ENCODE measurements at regions not wholly inside any gene's neighbourhood (a gene's known extent, or its start where the extent isn't known, plus 50 kb on each side); places are given as distances from the start of the nearest gene placed in this dataset.

- no peaks in the 10 kb centered on the region for H3K4me1 ChIP-seq (ENCODE audit: insufficient read depth, low read length, poor library complexity, severe bottlenecking)
- no peaks in the 10 kb centered on the region for H3K27me3 ChIP-seq (replicated peaks; ENCODE audit: insufficient read depth, low read depth, low read length, poor library complexity)
- H3K4me3 ChIP-seq (ENCODE audit: low read depth, low read length, poor library complexity, severe bottlenecking), result no peak overlapping the region
- POLR2A ChIA-PET (ENCODE audit: low non-redundant PET), result no interaction called here
- TF ChIP-seq, protein P1, sequence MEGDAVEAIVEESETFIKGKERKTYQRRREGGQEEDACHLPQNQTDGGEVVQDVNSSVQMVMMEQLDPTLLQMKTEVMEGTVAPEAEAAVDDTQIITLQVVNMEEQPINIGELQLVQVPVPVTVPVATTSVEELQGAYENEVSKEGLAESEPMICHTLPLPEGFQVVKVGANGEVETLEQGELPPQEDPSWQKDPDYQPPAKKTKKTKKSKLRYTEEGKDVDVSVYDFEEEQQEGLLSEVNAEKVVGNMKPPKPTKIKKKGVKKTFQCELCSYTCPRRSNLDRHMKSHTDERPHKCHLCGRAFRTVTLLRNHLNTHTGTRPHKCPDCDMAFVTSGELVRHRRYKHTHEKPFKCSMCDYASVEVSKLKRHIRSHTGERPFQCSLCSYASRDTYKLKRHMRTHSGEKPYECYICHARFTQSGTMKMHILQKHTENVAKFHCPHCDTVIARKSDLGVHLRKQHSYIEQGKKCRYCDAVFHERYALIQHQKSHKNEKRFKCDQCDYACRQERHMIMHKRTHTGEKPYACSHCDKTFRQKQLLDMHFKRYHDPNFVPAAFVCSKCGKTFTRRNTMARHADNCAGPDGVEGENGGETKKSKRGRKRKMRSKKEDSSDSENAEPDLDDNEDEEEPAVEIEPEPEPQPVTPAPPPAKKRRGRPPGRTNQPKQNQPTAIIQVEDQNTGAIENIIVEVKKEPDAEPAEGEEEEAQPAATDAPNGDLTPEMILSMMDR (conservative IDR thresholded peaks at IDR 0.05; ENCODE audit: low read depth, low read length), result no peak
- TF ChIP-seq EZH2 (IDR thresholded peaks at IDR 0.05; ENCODE audit: borderline replicate concordance, low read depth, low read length, poor library complexity, severe bottlenecking), result no peak
- intact Hi-C loops (cut with micrococcal nuclease; ENCODE audit: unreplicated experiment), result no loop called here
- CTCF ChIA-PET, result no interaction called here
- H3K27ac ChIP-seq (ENCODE audit: low read depth, low read length, poor library complexity, severe bottlenecking), result no peak overlapping the region
- H3K9me3 ChIP-seq (ENCODE audit: low read depth, low read length, poor library complexity, severe bottlenecking), result no peaks in the 10 kb centered on the region
- no peak for DNase-seq (ENCODE audit: low spot score)
- BruUV-seq (replicated peaks), result no TSS peak
- H3K36me3 ChIP-seq (ENCODE audit: insufficient read depth, low read length, poor library complexity, severe bottlenecking), result no peaks in the 10 kb centered on the region
These were observed 129.6 kb upstream of the RNF32 start for GRCh38 chr7:156510966-156511365.

GRCh38 chr7:156509216-156509615 is 131.4 kb upstream of the RNF32 start:
- TF ChIP-seq, protein P1 (conservative IDR thresholded peaks at IDR 0.05; ENCODE audit: low read depth, low read length), result no peak
- TF ChIP-seq EZH2 (IDR thresholded peaks at IDR 0.05; ENCODE audit: borderline replicate concordance, low read depth, low read length, poor library complexity, severe bottlenecking), result no peak
- Histone ChIP-seq H3K4me3 (ENCODE audit: low read depth, low read length, poor library complexity, severe bottlenecking) (no peak overlapping the region), H3K4me1 (ENCODE audit: insufficient read depth, low read length, poor library complexity, severe bottlenecking) (no peaks in the 10 kb centered on the region), H3K27ac (ENCODE audit: low read depth, low read length, poor library complexity, severe bottlenecking) (no peak overlapping the region), H3K36me3 (ENCODE audit: insufficient read depth, low read length, poor library complexity, severe bottlenecking) (no peaks in the 10 kb centered on the region), H3K27me3 (replicated peaks; ENCODE audit: insufficient read depth, low read depth, low read length, poor library complexity) (no peaks in the 10 kb centered on the region), H3K9me3 (ENCODE audit: low read depth, low read length, poor library complexity, severe bottlenecking) (no peaks in the 10 kb centered on the region)
- no TSS peak for BruUV-seq (replicated peaks)
- intact Hi-C loops (cut with micrococcal nuclease; ENCODE audit: unreplicated experiment), result no loop called here
- CTCF ChIA-PET, result no interaction called here
- POLR2A ChIA-PET (ENCODE audit: low non-redundant PET), result no interaction called here
- DNase-seq (ENCODE audit: low spot score), result no peak

GRCh38 chr7:156505876-156506275 is 134.7 kb upstream of the RNF32 start:
- no TSS peak for BruUV-seq (replicated peaks)
- POLR2A ChIA-PET (ENCODE audit: low non-redundant PET), result no interaction called here

More at GRCh38 chr7:156505876-156506275, 134.7 kb upstream of the RNF32 start:
- no peaks in the 10 kb centered on the region for H3K4me1 ChIP-seq (ENCODE audit: insufficient read depth, low read length, poor library complexity, severe bottlenecking)
- H3K27ac ChIP-seq (ENCODE audit: low read depth, low read length, poor library complexity, severe bottlenecking), result no peak overlapping the region
- H3K9me3 ChIP-seq (ENCODE audit: low read depth, low read length, poor library complexity, severe bottlenecking), result no peaks in the 10 kb centered on the region
- no peaks in the 10 kb centered on the region for H3K36me3 ChIP-seq (ENCODE audit: insufficient read depth, low read length, poor library complexity, severe bottlenecking)
- no peaks in the 10 kb centered on the region for H3K27me3 ChIP-seq (replicated peaks; ENCODE audit: insufficient read depth, low read depth, low read length, poor library complexity)
- intact Hi-C loops (cut with micrococcal nuclease; ENCODE audit: unreplicated experiment), result no loop called here
- TF ChIP-seq EZH2 (IDR thresholded peaks at IDR 0.05; ENCODE audit: borderline replicate concordance, low read depth, low read length, poor library complexity, severe bottlenecking), result no peak
- TF ChIP-seq, protein P1 (conservative IDR thresholded peaks at IDR 0.05; ENCODE audit: low read depth, low read length), result no peak
- CTCF ChIA-PET, result no interaction called here
- no peak overlapping the region for H3K4me3 ChIP-seq (ENCODE audit: low read depth, low read length, poor library complexity, severe bottlenecking)
- DNase-seq (ENCODE audit: low spot score), result no peak
